Upper lobe of left lung (tissue), 4 donors: ENCODE measurements at regions not wholly inside any gene's neighbourhood (a gene's known extent, or its start where the extent isn't known, plus 50 kb on each side); places are given as distances from the start of the nearest gene placed in this dataset.

ENCODE experiments used
- CTCF ChIP-seq, 6 experiments: fragments of 450-650 bp in 4 of 6; fragments of 200-600 bp in 2 of 6; sonication (generic) in 2 of 6; IDR thresholded peaks; one replicate each; pipeline ENCODE4 v1.5.1; 2016 to 2019; ENCODE audit warnings: antibody characterized with exemption in 6 of 6
- POLR2A ChIP-seq, 4 donors: fragments of 450-650 bp; IDR thresholded peaks; one replicate each; pipeline ENCODE4 v1.5.1; 2016 to 2017; ENCODE audit warnings: antibody characterized with exemption in 4 of 4, mild to moderate bottlenecking in 2 of 4
- POLR2AphosphoS5 ChIP-seq, 2 donors: sonication (generic); formaldehyde crosslinking; IDR thresholded peaks; one replicate each; pipeline ENCODE4 v1.5.1; 2017; ENCODE audit warnings: antibody characterized with exemption in 2 of 2

GRCh38 chr5:79856456-79857055 is 134.5 kb downstream of the MTX3 start:
- TF ChIP-seq CTCF (IDR thresholded peaks at IDR 0.05) (no peak), POLR2AphosphoS5 (IDR thresholded peaks at IDR 0.05) (no peak), POLR2A (IDR thresholded peaks at IDR 0.05) (no peak)
